ENCODE measurements at regions not wholly inside any gene's neighbourhood (a gene's known extent, or its start where the extent isn't known, plus 50 kb on each side); places are given as distances from the start of the nearest gene placed in this dataset.

- Histone ChIP-seq H3K9me3 (replicated peaks; ENCODE audit: control insufficient read depth, insufficient read depth, low read depth, low read length) (no peaks in the 10 kb centered on the region), H3K4me3 (no peak overlapping the region), H3K4me2 (ENCODE audit: insufficient read depth, low read length) (peak overlapping the region; percentile 61), H3K9me1 (ENCODE audit: control insufficient read depth, insufficient read depth, low read length) (no peaks in the 10 kb centered on the region), H3K4me1 (replicated peaks in 1 of 2; ENCODE audit: control insufficient read depth in 2 of 2, insufficient read depth in 2 of 2, low read length in 2 of 2) (peaks cover 0 to 2% of the 10 kb centered on the region in 2 experiments; a peak in 2 of 5 replicates), H2AFZ (ENCODE audit: low read depth, low read length) (peak overlapping the region; percentile 79), H3K9ac (ENCODE audit: insufficient read depth in 1 of 2, low read depth in 2 of 2, low read length in 2 of 2) (no peak overlapping the region), H3K27me3 (ENCODE audit: control insufficient read depth in 2 of 2, insufficient read depth in 2 of 2, low read length in 2 of 2) (peaks cover 1 to 2% of the 10 kb centered on the region in 2 experiments; a peak in 3 of 5 replicates), H3K36me3 (ENCODE audit: control insufficient read depth, insufficient read depth, low read length) (no peaks in the 10 kb centered on the region), H4K20me1 (replicated peaks; ENCODE audit: control insufficient read depth, insufficient read depth, low read length) (no peaks in the 10 kb centered on the region), H3K79me2 (ENCODE audit: control insufficient read depth, insufficient read depth, low read length) (no peaks in the 10 kb centered on the region), H3K27ac (ENCODE audit: extremely low read depth, low read depth, low read length) (no peak overlapping the region)
- peak; percentile 12 to 53 (median 22) for DNase-seq (ENCODE audit: extremely low read depth in 1 of 4, low spot score in 3 of 4)
- in situ Hi-C loops (cut with MboI), result no loop called here
- intact Hi-C loops (cut with micrococcal nuclease), result loop anchor here (10.0 kb wide), 1 partner anchor 195 kb away; no protein-coding TSS in a partner anchor
- peak; percentile 81 for FAIRE-seq
- WGBS (ENCODE audit: insufficient coverage, low coverage, missing lambda C conversion rate), result 5% methylated on average over 3 of the region's 3 CpGs
- ChIA-PET POLR2A (no interaction called here), CTCF (ENCODE audit: low intra/inter-chr PET ratio) (no interaction called here)
- no TSS peak for BruUV-seq (replicated peaks)
- peak; percentile 93 for ATAC-seq
- TF ChIP-seq ZNF140 (CRISPR knock-in tag; IDR thresholded peaks at IDR 0.05) (no peak), ZNF212 (CRISPR knock-in tag; IDR thresholded peaks at IDR 0.05) (no peak), TOE1 (IDR thresholded peaks at IDR 0.05; ENCODE audit: borderline replicate concordance) (no peak), TOE1 (CRISPR knock-in tag; IDR thresholded peaks at IDR 0.05; ENCODE audit: borderline replicate concordance, low read depth) (no peak), ARNT (IDR thresholded peaks at IDR 0.05) (no peak), ZEB2 (IDR thresholded peaks at IDR 0.05) (no peak), E2F3 (CRISPR knock-in tag; IDR thresholded peaks at IDR 0.05) (no peak), YY1 (IDR thresholded peaks at IDR 0.05; ENCODE audit: borderline replicate concordance in 1 of 3, control insufficient read depth in 1 of 3, extremely low read depth in 1 of 3, insufficient read depth in 3 of 3, insufficient read length in 1 of 3, insufficient replicate concordance in 2 of 3, low read depth in 1 of 3, low read length in 2 of 3) (no peak), PCBP2 (IDR thresholded peaks at IDR 0.05; ENCODE audit: low read depth, low read length, poor library complexity, severe bottlenecking) (no peak), BCLAF1 (IDR thresholded peaks at IDR 0.05; ENCODE audit: borderline replicate concordance in 1 of 2, control insufficient read depth in 1 of 2, low read depth in 2 of 2, low read length in 1 of 2) (no peak), NRF1 (conservative IDR thresholded peaks at IDR 0.05 in 1 of 2, IDR thresholded peaks at IDR 0.05 in 1 of 2) (0 out of 4 replicates have a peak, but pooled peaks of 1 of the 2 experiments have one; percentile 10), ZFX (CRISPR knock-in tag; IDR thresholded peaks at IDR 0.05) (no peak)
- TF ChIP-seq, protein P1, sequence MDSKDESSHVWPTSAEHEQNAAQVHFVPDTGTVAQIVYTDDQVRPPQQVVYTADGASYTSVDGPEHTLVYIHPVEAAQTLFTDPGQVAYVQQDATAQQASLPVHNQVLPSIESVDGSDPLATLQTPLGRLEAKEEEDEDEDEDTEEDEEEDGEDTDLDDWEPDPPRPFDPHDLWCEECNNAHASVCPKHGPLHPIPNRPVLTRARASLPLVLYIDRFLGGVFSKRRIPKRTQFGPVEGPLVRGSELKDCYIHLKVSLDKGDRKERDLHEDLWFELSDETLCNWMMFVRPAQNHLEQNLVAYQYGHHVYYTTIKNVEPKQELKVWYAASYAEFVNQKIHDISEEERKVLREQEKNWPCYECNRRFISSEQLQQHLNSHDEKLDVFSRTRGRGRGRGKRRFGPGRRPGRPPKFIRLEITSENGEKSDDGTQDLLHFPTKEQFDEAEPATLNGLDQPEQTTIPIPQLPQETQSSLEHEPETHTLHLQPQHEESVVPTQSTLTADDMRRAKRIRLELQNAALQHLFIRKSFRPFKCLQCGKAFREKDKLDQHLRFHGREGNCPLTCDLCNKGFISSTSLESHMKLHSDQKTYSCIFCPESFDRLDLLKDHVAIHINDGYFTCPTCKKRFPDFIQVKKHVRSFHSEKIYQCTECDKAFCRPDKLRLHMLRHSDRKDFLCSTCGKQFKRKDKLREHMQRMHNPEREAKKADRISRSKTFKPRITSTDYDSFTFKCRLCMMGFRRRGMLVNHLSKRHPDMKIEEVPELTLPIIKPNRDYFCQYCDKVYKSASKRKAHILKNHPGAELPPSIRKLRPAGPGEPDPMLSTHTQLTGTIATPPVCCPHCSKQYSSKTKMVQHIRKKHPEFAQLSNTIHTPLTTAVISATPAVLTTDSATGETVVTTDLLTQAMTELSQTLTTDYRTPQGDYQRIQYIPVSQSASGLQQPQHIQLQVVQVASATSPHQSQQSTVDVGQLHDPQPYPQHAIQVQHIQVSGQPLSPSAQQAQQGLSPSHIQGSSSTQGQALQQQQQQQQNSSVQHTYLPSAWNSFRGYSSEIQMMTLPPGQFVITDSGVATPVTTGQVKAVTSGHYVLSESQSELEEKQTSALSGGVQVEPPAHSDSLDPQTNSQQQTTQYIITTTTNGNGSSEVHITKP (IDR thresholded peaks at IDR 0.05; ENCODE audit: partially characterized antibody), result peak; percentile 16
Measured at GRCh38 chr10:28429573-28430216, 103.2 kb upstream of the WAC start.
